ENCODE measurements at regions not wholly inside any gene's neighbourhood (a gene's known extent, or its start where the extent isn't known, plus 50 kb on each side); places are given as distances from the start of the nearest gene placed in this dataset.

DNA sequence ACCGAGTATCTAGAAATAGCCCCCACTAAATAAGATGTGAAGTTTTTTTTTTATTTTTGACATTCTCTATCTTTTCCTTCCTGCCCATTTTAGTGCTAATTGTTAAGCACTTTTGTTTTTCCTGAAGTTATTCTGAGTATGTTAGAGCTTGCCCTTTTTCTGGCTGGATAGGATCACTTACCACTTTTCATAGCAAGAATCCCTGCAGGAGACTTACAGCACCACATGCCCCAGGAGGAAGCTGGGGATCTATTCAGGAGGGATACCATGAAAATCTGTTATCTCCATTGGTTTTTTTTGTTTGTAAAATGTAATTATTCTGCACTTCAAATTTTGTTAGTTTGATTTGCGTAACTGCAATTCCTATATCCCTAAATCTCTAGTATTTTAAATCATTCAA, 968.4 kb downstream of the ZPLD1 start:
- no peak overlapping the region for H3K18ac ChIP-seq (ENCODE audit: insufficient read length, low read depth, low read length)
- no peak overlapping the region for H4K5ac ChIP-seq (ENCODE audit: insufficient read length, low read depth, low read length)
- no peak overlapping the region for H4K91ac ChIP-seq (ENCODE audit: insufficient read length, low read depth, low read length)
- no peak overlapping the region for H3K56ac ChIP-seq (ENCODE audit: insufficient read length, low read depth, low read length)
- H2BK12ac ChIP-seq (ENCODE audit: insufficient read length, low read depth, low read length), result no peak overlapping the region
- WGBS (ENCODE audit: extremely low coverage, insufficient read length, low lambda C conversion rate), result no CpG with 5 or more reads among the region's 2 CpGs
- Mint-ChIP-seq H3K27ac (no peak overlapping the region), H3K4me3 (no peak overlapping the region), H3K27me3 (ENCODE audit: low read depth) (no peaks in the 10 kb centered on the region), H3K9me3 (peaks cover 3 to 6% of the 10 kb centered on the region in 2 experiments; a peak in 3 of 5 replicates), H3K36me3 (ENCODE audit: insufficient read depth in 1 of 3, low read depth in 3 of 3) (peaks cover 0 to 4% (median 2%) of the 10 kb centered on the region in 3 experiments; a peak in 1 of 7 replicates), H3K4me1 (peaks cover 0 to 9% of the 10 kb centered on the region in 2 experiments; a peak in 3 of 4 replicates)
- no peak overlapping the region for H2BK15ac ChIP-seq (ENCODE audit: low read depth, low read length)
- H3K9me3 ChIP-seq (ENCODE audit: control insufficient read depth, low read depth, low read length), result no peaks in the 10 kb centered on the region
- no peaks in the 10 kb centered on the region for H3K4me1 ChIP-seq (ENCODE audit: insufficient read depth, low read length)
- H3K14ac ChIP-seq (ENCODE audit: insufficient read depth, low read length), result no peak overlapping the region
- H2AFZ ChIP-seq (ENCODE audit: low read length), result no peak overlapping the region
- H2AK5ac ChIP-seq (ENCODE audit: insufficient read length, low read length), result no peak overlapping the region
- no peak for DNase-seq
- no peak overlapping the region for H4K8ac ChIP-seq (replicated peaks; ENCODE audit: insufficient read length, low read depth, low read length)
- H2BK20ac ChIP-seq (ENCODE audit: low read depth, low read length, poor library complexity, severe bottlenecking), result no peak overlapping the region
- H2BK5ac ChIP-seq (ENCODE audit: insufficient read length, low read length), result no peak overlapping the region
- no peak overlapping the region for H3K4me2 ChIP-seq (ENCODE audit: insufficient read depth, insufficient read length, low read length)
- no peak for TF ChIP-seq CTCF (conservative IDR thresholded peaks at IDR 0.05)
- H4K20me1 ChIP-seq (ENCODE audit: control insufficient read depth, insufficient read depth, insufficient read length), result no peaks in the 10 kb centered on the region
- no peak overlapping the region for H3K23ac ChIP-seq (ENCODE audit: insufficient read length, low read depth, low read length)
- no peaks in the 10 kb centered on the region for H3K27me3 ChIP-seq (ENCODE audit: insufficient read depth, low read length)
- no peak overlapping the region for H3K27ac ChIP-seq (ENCODE audit: insufficient read length, low read depth, low read length)
- H3K23me2 ChIP-seq (ENCODE audit: insufficient read length, low read depth, low read length, poor library complexity, severe bottlenecking), result no peaks in the 10 kb centered on the region
- no peak overlapping the region for H2BK120ac ChIP-seq (ENCODE audit: low read depth, low read length, poor library complexity, severe bottlenecking)
- H3T11ph ChIP-seq (ENCODE audit: low read length), result no peak overlapping the region
- no peak overlapping the region for H3K9ac ChIP-seq (ENCODE audit: extremely low read depth, insufficient read length, low read length)
- no peak overlapping the region for H3K4ac ChIP-seq (ENCODE audit: low read depth, low read length)
- H3K79me2 ChIP-seq (ENCODE audit: insufficient read depth, low read length), result no peaks in the 10 kb centered on the region
- H3K79me1 ChIP-seq (ENCODE audit: insufficient read depth, low read depth, low read length, poor library complexity, severe bottlenecking), result no peaks in the 10 kb centered on the region
